GM19035 (cell line): ENCODE measurements at regions not wholly inside any gene's neighbourhood (a gene's known extent, or its start where the extent isn't known, plus 50 kb on each side); places are given as distances from the start of the nearest gene placed in this dataset.

Source experiments
- ATAC-seq: cut with Tn5 transposase; IDR thresholded peaks from one replicate; pipeline ENCODE4 v1.9.1; 2021; ENCODE audit not compliant: unreplicated experiment

DNA sequence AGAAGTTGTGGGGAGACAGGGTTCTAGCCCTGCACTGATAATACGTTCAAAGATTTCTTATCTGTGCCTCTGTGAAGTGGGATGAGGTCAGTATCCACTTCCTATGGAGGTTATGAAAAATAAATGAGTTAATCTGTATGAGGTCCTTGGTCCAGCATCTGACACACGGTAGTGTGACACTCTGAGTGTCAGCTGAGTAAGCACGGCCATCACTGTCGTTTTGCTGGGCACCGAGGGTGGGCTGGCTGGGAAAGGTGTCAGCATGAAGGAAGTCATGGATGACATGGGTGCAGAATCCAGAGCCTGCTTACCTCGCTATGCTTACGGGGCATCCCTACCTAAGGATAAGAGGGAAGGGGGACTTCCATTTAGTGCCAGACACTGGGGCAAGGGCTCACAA lies 150.3 kb downstream of the INHBB start:
- no peak for ATAC-seq

DNA sequence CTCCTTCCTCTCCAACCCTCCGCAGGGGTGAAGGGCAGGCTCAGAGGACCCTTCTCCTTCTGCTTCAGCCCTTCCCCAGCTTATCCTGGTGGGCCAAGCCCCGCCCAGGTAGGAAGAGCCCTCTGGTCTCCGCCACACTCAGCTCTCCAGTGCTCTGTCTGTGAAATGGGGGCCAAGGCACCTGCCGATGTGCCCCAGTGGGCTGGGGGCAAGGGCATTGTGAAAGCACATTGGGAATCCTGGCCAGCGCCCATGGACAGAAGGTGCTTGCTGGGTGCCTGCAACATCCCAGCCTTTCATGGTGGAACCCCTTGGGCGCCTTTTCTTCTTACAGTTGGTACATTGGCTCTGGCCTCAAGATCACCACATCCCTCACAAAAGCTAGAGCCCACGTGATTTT lies 150.8 kb downstream of the INHBB start:
- no peak for ATAC-seq

DNA sequence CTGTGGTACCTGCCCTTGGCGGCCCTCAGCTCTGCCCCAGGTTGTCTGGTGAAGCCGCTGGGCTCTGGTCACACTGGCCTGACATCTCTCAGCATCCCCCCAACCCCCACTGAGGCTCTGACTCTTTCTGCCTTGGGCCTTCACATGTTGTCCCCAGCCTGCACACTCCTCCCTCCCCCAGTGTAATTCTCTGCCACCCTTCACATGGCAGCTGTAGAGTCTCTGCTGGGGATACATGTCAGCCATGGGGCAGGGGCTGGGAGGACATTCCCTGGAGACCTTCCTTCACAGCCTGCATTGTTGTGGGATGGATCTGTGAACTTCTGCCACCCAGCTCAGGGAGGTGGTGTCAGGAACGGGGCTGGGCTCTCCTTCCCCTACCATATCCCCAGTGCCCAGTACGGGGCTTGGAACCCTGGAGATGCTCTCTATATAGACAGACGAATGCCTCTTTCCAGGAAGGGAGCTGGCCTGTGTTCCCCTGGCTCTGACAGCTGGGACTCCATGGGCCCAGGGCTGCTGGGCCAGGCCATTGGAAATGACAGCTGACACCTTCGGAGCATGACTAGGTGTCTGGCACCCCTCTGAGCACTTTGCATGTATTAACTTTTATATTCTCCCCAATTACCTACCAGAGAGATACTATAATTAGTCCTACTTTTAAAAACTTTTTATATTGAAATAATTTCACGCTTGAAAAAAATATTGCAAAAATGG lies 151.5 kb downstream of the INHBB start:
- ATAC-seq, result no peak

DNA sequence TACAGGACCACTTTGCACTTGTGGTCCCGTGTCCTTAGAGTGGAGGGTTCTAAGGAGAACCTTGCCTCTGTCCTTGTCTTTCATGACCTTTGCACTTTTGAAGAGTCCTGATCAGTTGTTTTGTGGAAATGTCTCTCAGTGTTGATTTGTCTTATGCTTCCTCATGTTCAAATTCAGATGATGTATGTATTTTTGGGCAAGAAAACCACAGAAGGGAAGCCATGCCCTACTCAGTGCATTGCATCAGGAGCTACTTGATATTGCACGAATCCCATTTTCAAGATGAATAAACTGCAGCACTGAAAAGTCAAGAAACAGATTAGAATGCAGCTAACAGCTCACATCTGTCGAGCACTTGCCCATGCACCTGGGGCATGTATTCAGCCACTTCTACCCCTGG lies 152.2 kb downstream of the INHBB start:
- ATAC-seq, result no peak

DNA sequence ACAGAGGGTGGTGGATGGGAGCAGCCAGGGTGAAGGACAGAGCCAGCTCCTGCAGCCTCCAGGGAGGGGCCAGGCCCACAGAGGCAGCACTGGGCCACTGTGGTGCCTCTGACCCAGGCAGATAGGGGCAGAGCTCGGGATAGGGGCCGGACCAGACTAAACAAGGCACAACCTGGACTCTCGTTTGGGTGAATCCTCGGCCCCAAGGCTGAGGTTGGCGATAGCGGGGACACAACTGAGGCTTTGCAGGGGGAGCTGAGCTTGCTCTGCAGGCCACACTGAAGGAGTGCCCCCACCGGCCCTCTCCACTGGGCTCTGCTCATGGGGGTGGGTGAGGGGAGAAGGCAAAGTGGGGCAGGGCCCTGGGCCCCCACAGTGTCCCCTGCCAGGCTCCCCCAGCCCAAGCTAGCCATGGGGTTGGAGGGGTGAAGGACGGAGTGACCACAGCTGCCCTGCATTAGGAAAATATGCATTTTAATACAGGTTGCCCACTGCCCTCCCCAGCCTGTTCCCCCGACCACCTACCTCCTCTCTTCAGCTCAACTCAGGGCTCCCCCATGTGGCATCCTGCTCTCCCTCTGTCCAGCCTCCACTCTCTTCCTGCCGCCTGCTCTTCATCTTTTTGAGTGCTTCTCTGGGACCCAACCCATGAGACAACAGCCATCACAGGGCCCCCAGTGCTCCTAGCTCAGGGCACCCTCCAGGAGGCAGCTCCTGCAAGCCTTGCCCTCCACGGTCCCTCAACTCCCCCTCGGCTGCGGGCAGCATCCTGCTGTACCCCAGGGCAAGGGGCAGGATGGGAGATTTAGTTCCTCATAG lies 152.8 kb downstream of the INHBB start:
- no peak for ATAC-seq

DNA sequence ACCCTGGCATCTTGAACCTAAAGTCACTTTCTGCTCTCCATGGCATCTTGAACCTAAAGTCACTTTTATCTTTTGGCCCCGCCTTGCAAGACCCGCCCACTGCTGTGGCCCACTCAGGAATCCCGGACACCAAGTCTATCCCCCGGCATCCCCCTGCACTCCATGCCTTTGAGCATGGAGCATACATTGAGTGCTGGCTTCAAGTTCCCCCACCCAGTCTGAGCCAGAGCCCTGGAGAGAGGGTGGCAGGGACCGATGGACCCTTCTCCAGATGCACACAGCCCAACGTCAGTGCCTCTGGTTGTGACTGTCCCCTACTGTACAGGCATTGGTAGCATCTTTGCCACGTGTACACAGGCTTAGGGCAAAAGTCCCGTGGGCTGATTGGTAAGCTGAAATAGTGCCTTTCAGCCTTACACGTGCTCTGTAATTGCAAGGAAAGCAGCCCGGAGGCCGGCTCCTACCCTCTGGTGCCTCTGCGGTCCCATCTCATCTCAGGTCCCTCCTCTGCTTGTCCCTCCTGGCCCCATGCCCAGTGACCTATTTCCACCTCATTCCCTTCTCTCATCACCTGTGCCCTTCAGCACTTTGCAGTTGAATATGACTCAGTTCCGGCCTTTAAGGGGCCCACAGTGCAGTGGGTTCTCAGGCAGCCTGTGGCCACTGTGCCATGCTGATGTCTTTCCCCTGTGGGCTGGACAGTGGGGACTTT lies 154.0 kb downstream of the INHBB start:
- no peak for ATAC-seq

DNA sequence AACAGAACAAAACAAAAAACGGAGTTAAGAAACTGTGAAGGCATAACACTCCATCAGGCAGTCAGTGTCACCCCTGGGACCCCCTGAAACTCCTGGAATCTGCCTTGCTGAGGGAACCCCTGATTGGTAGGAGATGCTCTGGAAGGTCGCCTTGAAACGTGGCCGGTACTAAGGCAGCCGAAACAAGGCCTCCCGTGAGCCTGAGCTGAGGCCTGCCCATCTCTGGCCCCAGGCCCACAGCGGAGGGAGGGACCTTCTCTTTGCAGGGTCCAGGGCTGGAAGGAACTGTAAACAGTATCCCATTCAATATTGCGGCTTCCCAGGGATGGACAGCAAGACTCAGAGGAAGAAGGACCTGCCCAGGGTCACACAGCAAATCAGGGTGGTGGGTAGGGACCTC lies 155.7 kb downstream of the INHBB start:
- no peak for ATAC-seq

DNA sequence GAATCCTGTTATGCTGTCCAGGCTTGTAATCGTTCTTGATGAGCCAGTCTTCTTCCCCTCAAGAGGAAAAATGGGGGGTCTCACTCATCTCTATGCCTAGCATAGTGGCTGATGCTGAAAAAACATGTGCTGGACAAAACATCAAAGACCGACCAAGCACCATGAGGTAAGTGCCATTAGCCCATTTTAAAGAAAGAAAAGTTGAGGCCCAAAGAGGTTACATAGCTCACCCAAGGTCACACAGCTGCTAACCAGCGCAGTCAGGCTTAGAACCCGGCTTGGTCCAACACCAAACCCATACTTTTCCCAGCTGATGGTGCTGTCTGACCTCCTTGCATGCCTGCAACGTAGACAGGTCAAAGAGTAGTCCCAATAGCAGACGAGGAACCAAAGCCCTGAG lies 156.4 kb downstream of the INHBB start:
- ATAC-seq, result no peak

DNA sequence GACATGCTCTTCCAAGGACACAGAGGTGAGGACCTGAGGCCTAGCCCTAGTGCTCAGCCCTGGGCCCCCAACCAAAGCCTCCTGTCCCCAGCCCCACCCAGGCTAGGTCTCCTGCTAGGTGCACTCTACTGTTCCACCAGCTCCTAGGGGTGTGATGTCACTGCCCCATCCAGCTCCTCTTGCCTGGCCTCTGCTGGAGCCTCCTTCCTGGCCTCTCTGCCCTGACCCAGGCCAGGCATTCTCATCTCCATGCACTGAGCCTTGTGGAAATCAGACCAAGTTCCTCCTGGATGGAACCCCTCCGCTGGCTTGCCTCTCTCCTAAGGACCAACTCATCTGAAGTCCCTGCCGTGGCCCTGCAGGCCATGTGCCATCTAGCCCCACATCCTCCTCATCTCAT lies 156.8 kb downstream of the INHBB start:
- ATAC-seq, result no peak

DNA sequence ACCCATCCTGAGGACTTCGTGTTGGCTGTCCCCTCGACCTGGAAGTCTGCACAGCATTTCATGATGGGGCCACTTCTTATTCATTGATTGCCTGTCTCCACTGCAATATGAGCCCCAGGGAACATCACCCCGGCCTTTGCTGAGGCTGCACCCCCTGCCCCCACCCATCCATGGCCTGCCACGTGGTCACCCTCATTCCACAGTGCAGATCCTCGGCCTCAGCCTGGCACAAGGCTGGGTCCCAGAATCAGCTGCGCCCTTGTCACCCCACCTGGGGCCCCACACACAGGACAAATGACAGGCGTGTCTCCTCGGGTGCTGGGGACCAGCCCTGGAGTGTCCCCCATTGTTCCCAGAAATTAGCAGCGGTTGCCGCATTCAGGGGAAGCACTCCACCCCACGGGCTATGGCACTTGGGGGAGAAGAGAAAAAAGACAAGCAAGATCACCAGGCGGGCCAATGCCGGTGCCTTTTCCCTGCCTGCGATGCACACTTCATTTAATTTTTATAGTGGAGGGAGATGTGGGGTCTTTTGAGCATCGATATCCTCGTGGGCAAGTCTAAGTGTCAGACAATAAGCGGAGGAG lies 157.4 kb downstream of the INHBB start:
- no peak for ATAC-seq

DNA sequence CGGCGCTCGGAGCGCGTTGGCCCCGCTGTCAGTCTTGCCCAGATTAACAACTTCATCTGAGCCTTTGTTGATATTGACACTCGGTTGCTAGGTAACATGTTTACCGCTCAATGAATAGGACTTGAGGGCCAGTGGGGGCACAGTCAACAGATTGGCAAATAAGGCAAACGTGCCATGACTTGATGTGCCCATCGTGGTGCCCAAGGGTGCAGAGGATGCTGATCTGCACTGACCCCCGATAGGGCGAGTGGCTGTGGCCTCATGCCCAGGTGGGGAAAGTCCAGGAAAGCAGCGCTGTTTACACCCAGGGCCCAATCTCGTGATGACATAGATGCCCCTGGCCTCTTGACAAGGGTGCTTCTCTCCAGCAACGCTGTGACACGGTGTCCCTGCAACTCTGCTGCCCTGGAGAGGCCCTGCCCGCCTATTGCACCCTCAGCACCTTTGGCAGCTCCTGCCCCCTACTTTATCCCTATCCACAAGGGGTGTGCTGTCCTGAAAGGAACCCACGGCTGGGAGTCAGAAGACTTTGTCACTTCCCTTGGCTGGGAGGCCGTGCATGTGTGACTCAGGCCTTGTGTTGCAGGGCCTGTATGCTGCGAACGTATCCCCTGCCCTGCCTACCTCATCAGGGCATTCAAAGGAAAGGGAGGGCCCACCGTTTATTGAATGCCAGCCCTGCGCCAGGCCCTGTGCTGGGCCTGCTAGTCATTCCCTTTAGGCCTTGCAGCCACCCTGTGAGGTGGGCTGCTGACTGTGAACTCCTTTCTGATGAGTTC lies 158.0 kb downstream of the INHBB start:
- ATAC-seq, result no peak

DNA sequence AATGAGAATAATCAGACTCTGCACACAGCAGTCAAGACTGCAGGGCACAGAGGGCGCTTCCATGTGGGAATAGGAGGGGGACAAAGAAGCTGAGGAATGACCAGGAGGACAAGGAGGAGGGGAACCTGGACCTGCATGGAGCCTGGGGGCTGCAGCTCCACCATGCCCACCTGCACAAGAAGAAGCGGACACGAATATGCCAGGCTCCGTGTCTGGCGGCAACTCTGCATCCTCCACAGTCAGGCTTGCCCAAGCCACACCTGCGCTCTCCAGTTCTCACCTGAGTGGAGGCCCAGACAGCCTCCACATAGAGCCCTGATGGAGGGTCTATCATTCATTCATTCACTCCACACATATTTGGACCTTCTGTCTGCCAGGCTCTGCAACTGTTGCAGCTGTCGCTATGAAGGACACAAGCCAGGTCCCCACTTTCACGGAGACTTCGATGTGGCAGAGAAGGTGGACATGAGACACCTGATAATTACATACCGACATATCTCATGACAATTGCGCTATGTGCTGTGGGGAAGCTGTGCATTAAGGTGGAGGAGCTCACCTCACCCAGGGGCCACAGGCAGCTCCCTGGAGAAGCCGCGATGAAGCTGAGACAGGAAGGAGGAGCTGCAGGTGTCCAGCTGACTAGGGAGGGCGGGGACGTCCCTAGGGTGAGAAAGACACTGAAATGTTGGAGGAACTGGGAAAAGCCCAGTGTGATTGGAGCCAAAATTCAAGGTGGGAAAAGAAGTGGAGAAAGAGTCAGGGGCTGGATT lies 159.2 kb downstream of the INHBB start:
- ATAC-seq, result no peak

DNA sequence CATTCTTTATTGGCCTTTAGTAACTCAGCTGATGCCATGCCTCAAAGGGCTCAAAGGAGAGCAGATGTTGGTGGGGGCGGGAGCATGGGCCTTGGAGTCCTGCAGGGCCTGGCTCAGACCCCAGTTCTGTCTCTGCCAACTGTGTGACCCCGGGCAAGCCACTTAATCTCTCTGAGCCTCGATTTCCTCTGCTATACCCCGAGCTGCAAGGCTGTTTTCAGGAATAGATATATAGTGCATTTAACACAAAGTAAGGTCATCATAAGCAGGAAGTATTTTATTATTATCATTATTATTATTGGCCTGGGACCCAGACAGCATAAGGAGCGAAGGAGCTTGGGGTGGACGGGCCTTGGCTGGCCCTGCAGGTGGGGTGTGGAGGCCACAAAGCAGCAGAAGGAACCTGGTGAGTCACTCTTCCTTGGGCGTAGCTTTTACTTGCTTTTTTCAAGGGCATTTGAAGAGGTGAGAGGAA lies 162.7 kb downstream of the INHBB start:
- ATAC-seq, result no peak

DNA sequence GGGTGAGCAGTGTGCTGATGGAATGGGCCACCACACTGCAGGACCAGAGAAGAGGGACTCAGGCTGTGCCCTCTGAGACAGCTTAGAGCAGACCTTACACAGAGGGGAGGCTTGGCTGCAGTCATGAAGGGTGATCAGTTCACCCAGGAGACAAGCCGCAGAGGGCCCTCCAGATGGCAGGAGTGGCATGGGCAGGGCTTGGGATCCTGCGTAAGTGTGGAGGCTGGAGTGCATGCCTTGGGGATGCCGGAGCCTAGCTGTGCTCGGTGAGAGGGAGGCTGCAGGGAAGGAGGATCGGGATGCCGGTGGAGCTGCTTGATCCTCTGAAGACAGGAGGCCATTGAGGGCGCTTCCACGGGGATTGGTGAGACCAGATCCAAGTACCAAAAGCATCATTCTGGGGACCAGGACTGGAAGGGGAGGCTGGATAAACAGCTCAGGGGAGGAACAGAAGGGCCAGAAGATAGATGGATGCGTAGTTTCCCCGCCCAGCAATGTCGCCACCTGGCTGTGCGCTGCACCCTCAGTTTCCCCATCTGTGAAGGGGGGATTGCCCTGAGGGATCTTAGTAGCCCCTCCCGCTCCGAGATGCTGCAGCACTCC lies 163.4 kb downstream of the INHBB start:
- no peak for ATAC-seq

DNA sequence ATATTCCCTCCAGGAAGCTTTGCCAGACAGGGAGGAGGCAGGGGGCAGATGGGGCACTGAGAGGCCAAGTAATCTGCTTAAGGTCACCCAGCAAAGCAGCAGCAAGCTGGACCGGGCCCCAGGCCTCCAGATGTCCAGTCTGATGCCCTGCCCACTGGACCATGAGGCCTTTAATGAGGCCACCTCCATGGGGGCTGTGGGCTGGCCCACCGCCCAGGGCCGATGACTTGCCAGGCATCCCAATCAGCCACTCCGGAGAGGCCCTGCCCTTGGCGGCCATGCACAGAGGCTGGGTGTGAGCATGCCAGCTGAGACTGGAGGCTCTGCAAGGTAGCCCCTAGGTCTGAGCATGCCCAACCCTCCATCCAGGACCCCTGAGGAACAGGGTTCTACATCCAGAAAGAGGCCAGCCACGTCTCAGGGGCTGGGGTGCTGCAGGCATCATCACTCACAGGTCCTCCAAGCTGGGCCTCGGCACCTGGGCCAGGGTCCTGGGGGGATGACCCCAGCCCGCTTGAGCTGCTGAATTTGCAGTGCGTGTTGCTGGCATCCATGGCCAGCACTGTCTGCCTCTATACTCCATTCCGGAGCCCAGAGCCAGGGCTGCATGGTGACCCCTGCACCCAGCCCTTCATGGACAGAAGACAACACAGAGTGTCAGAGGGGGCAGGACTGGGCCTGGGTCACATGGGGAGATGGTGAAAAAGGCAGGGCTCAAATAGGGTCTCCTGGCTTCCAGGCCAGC lies 164.2 kb downstream of the INHBB start:
- ATAC-seq, result no peak

DNA sequence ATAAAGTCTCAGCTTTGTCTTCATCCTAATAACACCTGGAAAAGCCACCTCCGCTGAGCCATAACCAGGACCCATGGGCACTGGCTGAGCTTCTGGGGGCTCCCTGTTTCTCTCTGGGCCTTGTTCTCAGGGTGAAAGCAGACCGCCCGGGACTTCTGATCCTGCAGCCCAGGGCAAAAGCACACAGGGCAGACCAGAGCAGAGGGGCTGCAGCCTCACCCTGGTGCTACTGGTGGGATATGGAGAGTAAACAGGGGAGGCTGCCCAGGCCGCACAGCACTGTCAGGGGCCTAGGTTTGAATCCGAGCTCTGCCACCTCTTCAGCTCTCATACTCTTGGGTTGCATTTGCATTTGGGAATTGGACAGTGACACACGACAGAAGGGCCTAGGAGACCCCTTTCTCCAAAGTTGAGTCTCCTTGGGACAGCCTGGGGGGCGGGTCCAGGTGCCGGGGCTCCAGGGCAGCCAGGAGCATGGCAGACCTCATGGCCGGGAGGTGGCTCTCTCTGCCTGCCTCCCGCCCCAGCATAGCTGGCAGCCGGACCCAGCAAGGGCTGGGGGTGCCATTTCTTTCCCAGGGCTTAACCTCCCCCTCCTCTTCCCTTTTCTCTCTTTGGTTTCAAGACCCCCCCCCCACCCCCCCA lies 164.9 kb downstream of the INHBB start:
- no peak for ATAC-seq

DNA sequence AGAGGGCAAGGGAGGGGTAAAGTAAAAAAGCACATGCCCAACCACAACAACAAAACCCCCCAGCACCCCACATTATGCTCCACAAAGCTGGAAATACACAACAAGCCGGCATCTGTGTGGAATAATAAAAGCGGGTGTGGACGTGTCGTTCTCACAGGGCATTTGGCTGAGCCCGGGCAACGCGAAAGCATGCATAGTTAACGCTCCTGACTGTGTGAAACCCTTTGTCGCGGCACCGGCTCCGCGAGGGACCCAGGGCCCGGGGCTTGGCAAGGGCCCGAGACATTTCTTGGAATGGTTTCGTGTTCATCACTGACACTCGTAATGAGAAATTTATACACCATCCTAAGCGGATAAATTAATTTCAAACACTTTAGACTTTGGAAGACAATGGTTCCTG lies 165.6 kb downstream of the INHBB start:
- ATAC-seq, result no peak

DNA sequence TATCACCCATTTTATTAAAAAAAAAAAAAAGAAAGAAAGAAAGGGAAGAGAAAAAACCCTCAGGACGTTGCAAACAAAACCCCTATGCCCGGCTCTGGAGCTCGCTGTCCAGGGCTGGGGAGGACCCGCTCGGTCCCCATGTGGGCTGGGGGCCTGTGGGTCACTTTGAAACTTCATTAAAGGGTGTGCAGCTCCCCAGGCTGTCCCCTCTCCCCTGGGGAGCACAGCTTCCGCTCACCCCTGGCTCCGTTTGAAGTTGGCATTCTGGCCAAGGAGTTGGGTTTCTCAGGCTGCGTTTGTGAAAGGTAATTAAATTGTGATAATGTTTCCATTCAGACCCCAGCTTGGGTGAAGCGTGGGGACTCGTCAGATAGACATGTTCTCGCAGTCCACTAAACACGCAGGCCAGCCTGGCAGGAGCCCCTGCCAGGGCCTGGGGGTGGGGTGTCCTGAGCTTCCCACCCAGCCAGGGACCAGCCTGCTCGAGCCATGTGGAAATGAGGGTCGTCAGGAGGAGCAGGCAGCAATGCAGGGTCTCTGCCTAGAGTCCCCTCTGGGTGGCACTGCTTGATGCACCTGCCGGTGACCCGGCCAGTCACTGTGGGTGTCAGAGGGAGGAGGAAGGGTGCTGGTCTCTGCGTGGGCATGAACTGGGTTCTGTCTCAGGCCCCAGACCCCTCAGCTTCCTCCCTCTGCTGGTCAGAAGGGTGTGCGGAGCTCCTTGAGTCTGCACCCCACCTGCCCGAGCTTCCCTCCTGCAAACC lies 166.2 kb downstream of the INHBB start:
- no peak for ATAC-seq
